GM23338 (cell line): ENCODE measurements at regions not wholly inside any gene's neighbourhood (a gene's known extent, or its start where the extent isn't known, plus 50 kb on each side); places are given as distances from the start of the nearest gene placed in this dataset.

ENCODE experiments used
- ATAC-seq: fragments of 200-7000 bp; cut with Tn5 transposase; 3 replicates; pipeline ENCODE4 v1.9.1; 2020
- DNase-seq: peaks from one replicate; pipeline ENCODE4 v3.0.0-alpha.2; 2015; ENCODE audit warnings: low spot score
- H2AFZ ChIP-seq: fragments of 200-600 bp; sonication (generic); 2 replicates; pipeline ENCODE4 v1.8.0; 2016; ENCODE audit warnings: antibody characterized with exemption, mild to moderate bottlenecking, moderate library complexity
- H3F3A ChIP-seq: fragments of 200-600 bp; sonication (generic); replicated peaks from 2 replicates; pipeline ENCODE4 v1.8.0; 2017; ENCODE audit warnings: antibody characterized with exemption, mixed run types, low read depth
- H3K27ac ChIP-seq: fragments of 200-600 bp; sonication (generic); 2 replicates; pipeline ENCODE4 v1.6.1; 2016; ENCODE audit warnings: low read depth
- H3K27me3 ChIP-seq: fragments of 200-600 bp; sonication (generic); 2 replicates; pipeline ENCODE4 v1.8.0; 2016; ENCODE audit warnings: mild to moderate bottlenecking, mixed run types, moderate library complexity; ENCODE audit not compliant: insufficient read depth
- H3K36me3 ChIP-seq: fragments of 200-600 bp; sonication (generic); 2 replicates; pipeline ENCODE4 v1.8.0; 2016; ENCODE audit warnings: mild to moderate bottlenecking; ENCODE audit not compliant: insufficient read depth
- H3K4me1 ChIP-seq: fragments of 200-600 bp; sonication (generic); 2 replicates; pipeline ENCODE4 v1.8.0; 2016; ENCODE audit warnings: mild to moderate bottlenecking, moderate library complexity; ENCODE audit not compliant: insufficient read depth
- H3K4me2 ChIP-seq: fragments of 200-600 bp; sonication (generic); 2 replicates; pipeline ENCODE4 v1.7.1; 2017; ENCODE audit warnings: mixed run types
- H3K4me3 ChIP-seq: fragments of 200-600 bp; sonication (generic); 2 replicates; pipeline ENCODE4 v1.6.1; 2016; ENCODE audit warnings: mixed run types
- H3K79me2 ChIP-seq: fragments of 200-600 bp; sonication (generic); replicated peaks from 2 replicates; pipeline ENCODE4 v1.8.0; 2017; ENCODE audit warnings: mild to moderate bottlenecking; ENCODE audit not compliant: insufficient read depth
- H3K9me2 ChIP-seq: fragments of 200-600 bp; sonication (generic); 2 replicates; pipeline ENCODE4 v1.8.0; 2017; ENCODE audit not compliant: insufficient read depth
- H4K20me1 ChIP-seq: fragments of 200-600 bp; sonication (generic); replicated peaks from 2 replicates; pipeline ENCODE4 v1.8.0; 2017; ENCODE audit warnings: mild to moderate bottlenecking; ENCODE audit not compliant: insufficient read depth
- H3K27ac Mint-ChIP-seq: 2 replicates; pipeline ENCODE4 v1.8.0; 2020; ENCODE audit warnings: inconsistent platforms, mild to moderate bottlenecking, moderate library complexity, mixed read lengths
- H3K27me3 Mint-ChIP-seq: 3 replicates; pipeline ENCODE4 v1.8.0; 2022; ENCODE audit warnings: low read depth, mild to moderate bottlenecking, moderate library complexity, mixed read lengths, inconsistent platforms; ENCODE audit not compliant: insufficient read depth, poor library complexity
- H3K36me3 Mint-ChIP-seq: 3 replicates; pipeline ENCODE4 v1.8.0; 2021; ENCODE audit warnings: low read depth, mild to moderate bottlenecking, inconsistent platforms, moderate library complexity, mixed read lengths
- H3K4me1 Mint-ChIP-seq: 3 replicates; pipeline ENCODE4 v1.8.0; 2020; ENCODE audit warnings: mild to moderate bottlenecking, inconsistent platforms, mixed read lengths
- H3K4me3 Mint-ChIP-seq: 3 replicates; pipeline ENCODE4 v1.8.0; 2021; ENCODE audit warnings: moderate library complexity, mild to moderate bottlenecking, inconsistent platforms, mixed read lengths
- H3K9me3 Mint-ChIP-seq: 3 replicates; pipeline ENCODE4 v1.8.0; 2020; ENCODE audit warnings: moderate library complexity, mild to moderate bottlenecking, inconsistent platforms, mixed read lengths
- CREB1 ChIP-seq: fragments of 250-450 bp; sonication (Bioruptor Pico); IDR thresholded peaks from 2 replicates; pipeline ENCODE4 v1.5.0; 2020; ENCODE audit warnings: low read depth, mild to moderate bottlenecking, moderate library complexity
- CTCF ChIP-seq, 2 experiments: fragments of 200-600 bp in 1 of 2; sonication (generic) in 1 of 2; conservative IDR thresholded peaks; 2 replicates each; pipeline versions ENCODE4 v1.5.1 to v1.6.1; 2016 to 2017; ENCODE audit warnings: antibody characterized with exemption in 2 of 2, low read depth in 2 of 2, mild to moderate bottlenecking in 2 of 2, moderate library complexity in 1 of 2
- ETS1 ChIP-seq: IDR thresholded peaks from 2 replicates; pipeline ENCODE4 v1.6.1; 2016; ENCODE audit warnings: antibody characterized with exemption
- EZH2 ChIP-seq: fragments of 200-600 bp; sonication (generic); IDR thresholded peaks from one replicate; pipeline ENCODE4 v1.8.0; 2017; ENCODE audit warnings: antibody characterized with exemption, mild to moderate bottlenecking, low read depth; ENCODE audit not compliant: unreplicated experiment
- EZH2phosphoT487 ChIP-seq: fragments of 200-600 bp; sonication (generic); IDR thresholded peaks from one replicate; pipeline ENCODE4 v1.8.1; 2018; ENCODE audit warnings: antibody characterized with exemption; ENCODE audit not compliant: unreplicated experiment
- JUNB ChIP-seq: IDR thresholded peaks from one replicate; pipeline ENCODE4 v1.6.1; 2016; ENCODE audit warnings: antibody characterized with exemption; ENCODE audit not compliant: unreplicated experiment
- NANOG ChIP-seq: IDR thresholded peaks from 2 replicates; pipeline ENCODE4 v1.6.1; 2016; ENCODE audit warnings: antibody characterized with exemption, borderline replicate concordance
- POLR2AphosphoS5 ChIP-seq: IDR thresholded peaks from 2 replicates; pipeline ENCODE4 v1.6.1; 2016; ENCODE audit warnings: antibody characterized with exemption, low read depth
- STAT1 ChIP-seq: IDR thresholded peaks from one replicate; pipeline ENCODE4 v1.6.1; 2016; ENCODE audit warnings: antibody characterized with exemption; ENCODE audit not compliant: unreplicated experiment
- ZNF114 ChIP-seq: fragments of 250-450 bp; sonication (Bioruptor Pico); IDR thresholded peaks from 2 replicates; pipeline ENCODE4 v1.5.0; 2020; ENCODE audit warnings: mild to moderate bottlenecking, moderate library complexity
- ZNF331 ChIP-seq: fragments of 250-450 bp; sonication (Bioruptor Pico); IDR thresholded peaks from 2 replicates; pipeline ENCODE4 v1.5.0; 2020; ENCODE audit warnings: low read depth, mild to moderate bottlenecking, moderate library complexity
- ZNF462 ChIP-seq: fragments of 250-450 bp; sonication (Bioruptor Pico); IDR thresholded peaks from 2 replicates; pipeline ENCODE4 v1.5.0; 2020; ENCODE audit warnings: mild to moderate bottlenecking, moderate library complexity

- Histone ChIP-seq H3F3A (no peaks in the 10 kb centered on the region), H3K4me2 (no peak overlapping the region), H2AFZ (no peak overlapping the region), H3K79me2 (no peaks in the 10 kb centered on the region), H3K27me3 (no peaks in the 10 kb centered on the region), H3K4me3 (no peak overlapping the region), H3K36me3 (no peaks in the 10 kb centered on the region), H4K20me1 (no peaks in the 10 kb centered on the region), H3K9me2 (peaks cover 2% of the 10 kb centered on the region; the same call in 1 of the 2 replicates), H3K4me1 (no peaks in the 10 kb centered on the region), H3K27ac (no peak overlapping the region)
- no peak for TF ChIP-seq CTCF (conservative IDR thresholded peaks at IDR 0.05; ENCODE audit: low read depth in 2 of 2)
- DNase-seq, result no peak
- H3K27me3 Mint-ChIP-seq, result no peaks in the 10 kb centered on the region
- H3K4me3 Mint-ChIP-seq, result no peak overlapping the region
- H3K4me1 Mint-ChIP-seq, result peaks cover 4% of the 10 kb centered on the region; the same call in 1 of the 3 replicates
- H3K9me3 Mint-ChIP-seq, result no peaks in the 10 kb centered on the region
- H3K36me3 Mint-ChIP-seq, result no peaks in the 10 kb centered on the region
- no peak overlapping the region for H3K27ac Mint-ChIP-seq
- no peak for ATAC-seq
Measured at GRCh38 chr3:27779176-27779575, 57.1 kb upstream of the EOMES start.

GRCh38 chr3:27789420-27789819, 67.3 kb upstream of the EOMES start:
- Histone ChIP-seq H3K27me3 (no peaks in the 10 kb centered on the region), H3K4me1 (no peaks in the 10 kb centered on the region), H3K4me2 (no peak overlapping the region), H3K36me3 (no peaks in the 10 kb centered on the region), H3F3A (no peaks in the 10 kb centered on the region), H3K79me2 (no peaks in the 10 kb centered on the region), H4K20me1 (no peaks in the 10 kb centered on the region), H2AFZ (no peak overlapping the region), H3K27ac (no peak overlapping the region), H3K4me3 (no peak overlapping the region), H3K9me2 (peaks cover 8% of the 10 kb centered on the region; the same call in 1 of the 2 replicates)
- Mint-ChIP-seq H3K9me3 (no peaks in the 10 kb centered on the region), H3K27ac (no peak overlapping the region), H3K36me3 (no peaks in the 10 kb centered on the region), H3K4me1 (no peaks in the 10 kb centered on the region), H3K4me3 (no peak overlapping the region), H3K27me3 (no peaks in the 10 kb centered on the region)
- DNase-seq (no peak), ATAC-seq (no peak)
- no peak for TF ChIP-seq JUNB
- TF ChIP-seq EZH2, result no peak
- TF ChIP-seq CREB1 (CRISPR knock-in tag), result no peak
- TF ChIP-seq POLR2AphosphoS5, result no peak
- no peak for TF ChIP-seq EZH2phosphoT487
- no peak for TF ChIP-seq NANOG
- no peak for TF ChIP-seq STAT1
- TF ChIP-seq ZNF114 (CRISPR knock-in tag), result no peak
- no peak for TF ChIP-seq ETS1
- TF ChIP-seq ZNF331 (CRISPR knock-in tag), result no peak
- TF ChIP-seq ZNF462 (CRISPR knock-in tag), result no peak
- TF ChIP-seq CTCF (conservative IDR thresholded peaks at IDR 0.05; ENCODE audit: low read depth in 2 of 2), result no peak
